Memory B cell (primary cell): ENCODE measurements at regions not wholly inside any gene's neighbourhood (a gene's known extent, or its start where the extent isn't known, plus 50 kb on each side); places are given as distances from the start of the nearest gene placed in this dataset.

Experiments used
- ATAC-seq: fragments of 150-1000 bp; cut with Tn5 transposase; 2 replicates; pipeline ENCODE4 v1.10.0; 2021; ENCODE audit warnings: low read depth, mild to moderate bottlenecking, moderate library complexity
- DNase-seq, 2 donors: peaks; one replicate each; pipeline ENCODE4 v3.0.0; 2022; ENCODE audit warnings: low spot score in 2 of 2
- H3K27ac Mint-ChIP-seq: one replicate; pipeline ENCODE4 v1.8.0; 2022; ENCODE audit warnings: mild to moderate bottlenecking, moderate library complexity, mixed read lengths
- H3K27me3 Mint-ChIP-seq: one replicate; pipeline ENCODE4 v1.8.0; 2022; ENCODE audit warnings: mixed read lengths
- H3K36me3 Mint-ChIP-seq: one replicate; pipeline ENCODE4 v1.8.0; 2022; ENCODE audit warnings: mild to moderate bottlenecking, mixed read lengths
- H3K4me1 Mint-ChIP-seq: one replicate; pipeline ENCODE4 v1.8.0; 2022; ENCODE audit warnings: mixed read lengths
- H3K4me3 Mint-ChIP-seq: one replicate; pipeline ENCODE4 v1.8.0; 2022; ENCODE audit warnings: mild to moderate bottlenecking, moderate library complexity, mixed read lengths
- H3K9me3 Mint-ChIP-seq: one replicate; pipeline ENCODE4 v1.8.0; 2022; ENCODE audit warnings: mixed read lengths

- Mint-ChIP-seq H3K4me3 (no peak overlapping the region), H3K27me3 (no peaks in the 10 kb centered on the region), H3K36me3 (no peaks in the 10 kb centered on the region), H3K9me3 (peaks cover 4% of the 10 kb centered on the region), H3K4me1 (no peaks in the 10 kb centered on the region), H3K27ac (no peak overlapping the region)
- no peak for ATAC-seq
- no peak for DNase-seq
Observed at GRCh38 chr4:188534297-188534696, 395.1 kb downstream of the TRIML1 start.

GRCh38 chr4:188534917-188535316 is 395.7 kb downstream of the TRIML1 start:
- no peak for DNase-seq
- Mint-ChIP-seq H3K27ac (no peak overlapping the region), H3K4me1 (no peaks in the 10 kb centered on the region), H3K4me3 (no peak overlapping the region), H3K9me3 (peaks cover 4% of the 10 kb centered on the region), H3K36me3 (no peaks in the 10 kb centered on the region), H3K27me3 (no peaks in the 10 kb centered on the region)
- ATAC-seq = no peak

GRCh38 chr4:188536826-188537225 is 397.6 kb downstream of the TRIML1 start:
- H3K27ac Mint-ChIP-seq = no peak overlapping the region
- H3K4me1 Mint-ChIP-seq = no peaks in the 10 kb centered on the region
- H3K36me3 Mint-ChIP-seq = no peaks in the 10 kb centered on the region
- H3K27me3 Mint-ChIP-seq = no peaks in the 10 kb centered on the region
- DNase-seq (no peak), ATAC-seq (no peak)
- peaks cover 4% of the 10 kb centered on the region for H3K9me3 Mint-ChIP-seq
- no peak overlapping the region for H3K4me3 Mint-ChIP-seq

GRCh38 chr4:188550296-188550695 is 411.1 kb downstream of the TRIML1 start:
- Mint-ChIP-seq H3K27me3 (no peaks in the 10 kb centered on the region), H3K4me3 (no peak overlapping the region), H3K9me3 (peaks cover 5% of the 10 kb centered on the region), H3K4me1 (no peaks in the 10 kb centered on the region), H3K36me3 (no peaks in the 10 kb centered on the region), H3K27ac (no peak overlapping the region)
- ATAC-seq (no peak), DNase-seq (no peak)

GRCh38 chr4:188551156-188551555 is 411.9 kb downstream of the TRIML1 start:
- DNase-seq (no peak), ATAC-seq (no peak)
- Mint-ChIP-seq H3K27ac (no peak overlapping the region), H3K4me1 (no peaks in the 10 kb centered on the region), H3K27me3 (no peaks in the 10 kb centered on the region), H3K9me3 (peaks cover 5% of the 10 kb centered on the region), H3K4me3 (no peak overlapping the region), H3K36me3 (no peaks in the 10 kb centered on the region)

- Mint-ChIP-seq H3K36me3 (no peaks in the 10 kb centered on the region), H3K27ac (no peak overlapping the region), H3K27me3 (no peaks in the 10 kb centered on the region), H3K4me3 (no peak overlapping the region), H3K4me1 (no peaks in the 10 kb centered on the region), H3K9me3 (peaks cover 5% of the 10 kb centered on the region)
- no peak for ATAC-seq
- DNase-seq = no peak
Observed at GRCh38 chr4:188552741-188553275, 413.6 kb downstream of the TRIML1 start.

GRCh38 chr4:188554413-188554812 is 415.2 kb downstream of the TRIML1 start:
- H3K27ac Mint-ChIP-seq = no peak overlapping the region
- DNase-seq = no peak
- ATAC-seq = no peak
- no peak overlapping the region for H3K4me3 Mint-ChIP-seq
- no peaks in the 10 kb centered on the region for H3K36me3 Mint-ChIP-seq
- H3K4me1 Mint-ChIP-seq = no peaks in the 10 kb centered on the region
- no peaks in the 10 kb centered on the region for H3K27me3 Mint-ChIP-seq
- H3K9me3 Mint-ChIP-seq = peaks cover 5% of the 10 kb centered on the region

- H3K4me1 Mint-ChIP-seq = no peaks in the 10 kb centered on the region
- DNase-seq = no peak
- no peak overlapping the region for H3K4me3 Mint-ChIP-seq
- ATAC-seq = no peak
- H3K27ac Mint-ChIP-seq = no peak overlapping the region
- no peaks in the 10 kb centered on the region for H3K27me3 Mint-ChIP-seq
- H3K9me3 Mint-ChIP-seq = peaks cover 5% of the 10 kb centered on the region
- no peaks in the 10 kb centered on the region for H3K36me3 Mint-ChIP-seq
Observed at GRCh38 chr4:188573104-188573503, 433.9 kb downstream of the TRIML1 start.

- DNase-seq = no peak
- peaks cover 3% of the 10 kb centered on the region for H3K9me3 Mint-ChIP-seq
- no peak overlapping the region for H3K27ac Mint-ChIP-seq
- H3K27me3 Mint-ChIP-seq = no peaks in the 10 kb centered on the region
- ATAC-seq = no peak
- H3K36me3 Mint-ChIP-seq = no peaks in the 10 kb centered on the region
- H3K4me1 Mint-ChIP-seq = no peaks in the 10 kb centered on the region
- H3K4me3 Mint-ChIP-seq = no peak overlapping the region
Observed at GRCh38 chr4:188578657-188579056, 439.4 kb downstream of the TRIML1 start.

- Mint-ChIP-seq H3K36me3 (no peaks in the 10 kb centered on the region), H3K4me3 (no peak overlapping the region), H3K9me3 (peaks cover 10% of the 10 kb centered on the region), H3K27me3 (no peaks in the 10 kb centered on the region), H3K27ac (no peak overlapping the region), H3K4me1 (no peaks in the 10 kb centered on the region)
- no peak for DNase-seq
- ATAC-seq = no peak
Observed at GRCh38 chr4:188596021-188596420, 456.8 kb downstream of the TRIML1 start.

GRCh38 chr4:188603646-188604045 is 464.4 kb downstream of the TRIML1 start:
- no peak for ATAC-seq
- H3K4me1 Mint-ChIP-seq = no peaks in the 10 kb centered on the region
- H3K27me3 Mint-ChIP-seq = no peaks in the 10 kb centered on the region
- no peak overlapping the region for H3K4me3 Mint-ChIP-seq
- H3K9me3 Mint-ChIP-seq = peaks cover 9% of the 10 kb centered on the region
- H3K27ac Mint-ChIP-seq = no peak overlapping the region
- no peak for DNase-seq
- H3K36me3 Mint-ChIP-seq = no peaks in the 10 kb centered on the region

- no peaks in the 10 kb centered on the region for H3K36me3 Mint-ChIP-seq
- no peak overlapping the region for H3K4me3 Mint-ChIP-seq
- ATAC-seq (no peak), DNase-seq (no peak)
- H3K27me3 Mint-ChIP-seq = no peaks in the 10 kb centered on the region
- H3K4me1 Mint-ChIP-seq = no peaks in the 10 kb centered on the region
- H3K27ac Mint-ChIP-seq = no peak overlapping the region
- H3K9me3 Mint-ChIP-seq = peaks cover 11% of the 10 kb centered on the region
Observed at GRCh38 chr4:188606635-188607034, 467.4 kb downstream of the TRIML1 start.

- H3K4me1 Mint-ChIP-seq = no peaks in the 10 kb centered on the region
- peaks cover 4% of the 10 kb centered on the region for H3K9me3 Mint-ChIP-seq
- DNase-seq (no peak), ATAC-seq (no peak)
- no peaks in the 10 kb centered on the region for H3K27me3 Mint-ChIP-seq
- no peak overlapping the region for H3K27ac Mint-ChIP-seq
- H3K4me3 Mint-ChIP-seq = no peak overlapping the region
- H3K36me3 Mint-ChIP-seq = no peaks in the 10 kb centered on the region
Observed at GRCh38 chr4:188611143-188611542, 471.9 kb downstream of the TRIML1 start.

- no peaks in the 10 kb centered on the region for H3K36me3 Mint-ChIP-seq
- peaks cover 5% of the 10 kb centered on the region for H3K9me3 Mint-ChIP-seq
- DNase-seq (no peak), ATAC-seq (no peak)
- H3K27ac Mint-ChIP-seq = no peak overlapping the region
- H3K27me3 Mint-ChIP-seq = no peaks in the 10 kb centered on the region
- H3K4me3 Mint-ChIP-seq = no peak overlapping the region
- no peaks in the 10 kb centered on the region for H3K4me1 Mint-ChIP-seq
Observed at GRCh38 chr4:188612659-188613058, 473.4 kb downstream of the TRIML1 start.

GRCh38 chr4:188613976-188614375 is 474.7 kb downstream of the TRIML1 start:
- Mint-ChIP-seq H3K27ac (no peak overlapping the region), H3K36me3 (no peaks in the 10 kb centered on the region), H3K9me3 (peaks cover 4% of the 10 kb centered on the region), H3K27me3 (no peaks in the 10 kb centered on the region), H3K4me1 (no peaks in the 10 kb centered on the region), H3K4me3 (no peak overlapping the region)
- ATAC-seq (no peak), DNase-seq (no peak)
